SU-DHL-6 (cell line): ENCODE measurements at regions not wholly inside any gene's neighbourhood (a gene's known extent, or its start where the extent isn't known, plus 50 kb on each side); places are given as distances from the start of the nearest gene placed in this dataset.

Experiments
- EZH2phosphoT487 ChIP-seq: fragments of 200-600 bp; sonication (generic), shearing (Covaris generic); conservative IDR thresholded peaks from 2 replicates; pipeline ENCODE4 v1.6.1; 2018; ENCODE audit warnings: mild to moderate bottlenecking, antibody characterized with exemption, low read length, moderate library complexity, mixed read lengths
- TF ChIP-seq, protein P1 (sequence below): fragments of 200-600 bp; sonication (generic); IDR thresholded peaks from one replicate; pipeline ENCODE4 v1.5.1; 2017; ENCODE audit warnings: antibody characterized with exemption, mild to moderate bottlenecking, low read length, moderate library complexity; ENCODE audit not compliant: insufficient read depth, poor library complexity, severe bottlenecking

DNA sequence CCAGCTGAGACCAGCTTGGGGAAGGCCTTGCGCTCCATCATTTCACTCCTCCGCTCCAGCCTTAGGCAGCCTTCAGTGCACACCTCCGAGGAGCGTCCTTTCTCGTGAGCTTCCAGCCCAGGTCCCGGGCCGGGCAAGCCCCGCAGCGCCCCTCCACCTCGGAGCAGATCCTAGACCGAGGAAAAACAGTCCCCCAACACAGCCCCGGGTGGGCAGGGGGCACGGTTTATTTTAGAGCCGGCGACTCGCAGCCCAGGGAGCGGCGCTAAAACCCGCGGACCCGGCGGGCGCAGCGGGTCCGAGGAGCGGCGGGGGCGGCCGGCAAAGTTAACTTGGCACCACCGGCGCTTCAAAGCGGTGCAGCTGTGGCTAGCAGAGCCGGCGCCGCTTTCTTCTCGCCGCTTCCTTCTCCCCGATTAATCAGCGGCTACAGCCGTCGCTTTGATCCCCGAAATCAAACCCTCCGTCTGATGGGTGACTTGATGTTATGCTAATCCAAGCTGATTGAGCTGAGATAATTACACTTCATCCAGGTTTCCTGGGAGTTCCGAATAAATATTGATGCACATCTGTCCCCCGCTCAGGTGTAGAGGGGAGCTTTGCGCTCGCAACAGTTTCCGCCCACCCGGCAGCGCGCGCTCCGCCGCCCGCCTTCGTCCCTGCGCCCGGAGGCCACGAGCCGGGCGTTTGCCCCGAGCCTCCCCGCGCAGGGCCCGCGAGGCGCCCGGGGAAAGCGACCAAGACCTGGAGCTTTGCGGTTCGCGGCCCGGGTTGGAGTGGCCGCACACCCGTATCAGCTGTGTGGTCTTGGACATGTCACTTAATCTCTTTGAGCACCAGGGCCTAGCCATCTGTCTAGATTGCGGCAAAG, 192.7 kb downstream of the BUD13 start:
- TF ChIP-seq, protein P1, sequence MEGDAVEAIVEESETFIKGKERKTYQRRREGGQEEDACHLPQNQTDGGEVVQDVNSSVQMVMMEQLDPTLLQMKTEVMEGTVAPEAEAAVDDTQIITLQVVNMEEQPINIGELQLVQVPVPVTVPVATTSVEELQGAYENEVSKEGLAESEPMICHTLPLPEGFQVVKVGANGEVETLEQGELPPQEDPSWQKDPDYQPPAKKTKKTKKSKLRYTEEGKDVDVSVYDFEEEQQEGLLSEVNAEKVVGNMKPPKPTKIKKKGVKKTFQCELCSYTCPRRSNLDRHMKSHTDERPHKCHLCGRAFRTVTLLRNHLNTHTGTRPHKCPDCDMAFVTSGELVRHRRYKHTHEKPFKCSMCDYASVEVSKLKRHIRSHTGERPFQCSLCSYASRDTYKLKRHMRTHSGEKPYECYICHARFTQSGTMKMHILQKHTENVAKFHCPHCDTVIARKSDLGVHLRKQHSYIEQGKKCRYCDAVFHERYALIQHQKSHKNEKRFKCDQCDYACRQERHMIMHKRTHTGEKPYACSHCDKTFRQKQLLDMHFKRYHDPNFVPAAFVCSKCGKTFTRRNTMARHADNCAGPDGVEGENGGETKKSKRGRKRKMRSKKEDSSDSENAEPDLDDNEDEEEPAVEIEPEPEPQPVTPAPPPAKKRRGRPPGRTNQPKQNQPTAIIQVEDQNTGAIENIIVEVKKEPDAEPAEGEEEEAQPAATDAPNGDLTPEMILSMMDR: no peak
- no peak for TF ChIP-seq EZH2phosphoT487
